Breast epithelium (tissue), 3 donors: ENCODE measurements at regions not wholly inside any gene's neighbourhood (a gene's known extent, or its start where the extent isn't known, plus 50 kb on each side); places are given as distances from the start of the nearest gene placed in this dataset.

Source experiments
- POLR2A ChIP-seq: fragments of 450-650 bp; IDR thresholded peaks from one replicate; pipeline ENCODE4 v1.6.1; 2016; ENCODE audit warnings: antibody characterized with exemption, mild to moderate bottlenecking, moderate library complexity
- POLR2AphosphoS5 ChIP-seq, 3 donors: sonication (generic); formaldehyde crosslinking; IDR thresholded peaks; one replicate each; pipeline ENCODE4 v1.6.1; 2017; ENCODE audit warnings: antibody characterized with exemption in 3 of 3
- TF ChIP-seq, protein P1 (sequence below), 3 donors: fragments of 450-650 bp; IDR thresholded peaks; one replicate each; pipeline ENCODE4 v1.5.1; 2016 to 2017; ENCODE audit warnings: antibody characterized with exemption in 3 of 3, mild to moderate bottlenecking in 3 of 3, moderate library complexity in 3 of 3

DNA sequence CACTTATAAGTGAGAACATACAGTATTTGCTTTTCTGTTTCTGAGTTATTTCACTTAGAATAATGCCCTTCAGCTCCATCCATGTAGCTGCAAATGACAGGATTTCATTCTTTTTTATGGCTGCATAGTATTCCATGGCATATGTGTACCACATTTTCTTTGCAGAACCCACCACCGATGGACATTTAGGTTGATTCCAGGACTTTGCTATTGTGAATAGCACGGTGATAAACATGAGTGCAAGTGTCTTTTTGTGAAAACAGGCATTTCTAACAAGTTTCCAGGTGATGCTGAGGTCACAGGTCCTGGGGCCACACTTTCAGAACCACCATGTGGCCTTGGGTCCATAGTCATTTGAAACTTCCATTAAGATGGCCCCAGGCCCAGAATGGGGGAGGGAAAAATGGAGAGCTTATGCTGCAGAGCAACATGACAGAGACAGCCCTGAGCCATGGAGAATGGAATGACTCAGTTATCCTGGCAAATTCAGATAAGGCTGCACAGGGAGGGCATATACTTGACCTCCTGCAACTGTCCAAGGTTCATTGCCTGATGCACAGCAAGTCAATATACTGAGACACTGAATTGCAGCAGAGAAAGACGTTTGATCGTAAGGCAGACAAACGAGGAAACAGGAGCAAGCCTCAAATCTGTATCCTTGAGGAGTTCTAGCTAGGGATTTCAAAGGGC, 248.0 kb upstream of the GALNT17 start:
- TF ChIP-seq, protein P1, sequence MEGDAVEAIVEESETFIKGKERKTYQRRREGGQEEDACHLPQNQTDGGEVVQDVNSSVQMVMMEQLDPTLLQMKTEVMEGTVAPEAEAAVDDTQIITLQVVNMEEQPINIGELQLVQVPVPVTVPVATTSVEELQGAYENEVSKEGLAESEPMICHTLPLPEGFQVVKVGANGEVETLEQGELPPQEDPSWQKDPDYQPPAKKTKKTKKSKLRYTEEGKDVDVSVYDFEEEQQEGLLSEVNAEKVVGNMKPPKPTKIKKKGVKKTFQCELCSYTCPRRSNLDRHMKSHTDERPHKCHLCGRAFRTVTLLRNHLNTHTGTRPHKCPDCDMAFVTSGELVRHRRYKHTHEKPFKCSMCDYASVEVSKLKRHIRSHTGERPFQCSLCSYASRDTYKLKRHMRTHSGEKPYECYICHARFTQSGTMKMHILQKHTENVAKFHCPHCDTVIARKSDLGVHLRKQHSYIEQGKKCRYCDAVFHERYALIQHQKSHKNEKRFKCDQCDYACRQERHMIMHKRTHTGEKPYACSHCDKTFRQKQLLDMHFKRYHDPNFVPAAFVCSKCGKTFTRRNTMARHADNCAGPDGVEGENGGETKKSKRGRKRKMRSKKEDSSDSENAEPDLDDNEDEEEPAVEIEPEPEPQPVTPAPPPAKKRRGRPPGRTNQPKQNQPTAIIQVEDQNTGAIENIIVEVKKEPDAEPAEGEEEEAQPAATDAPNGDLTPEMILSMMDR (IDR thresholded peaks at IDR 0.05): no peak
- TF ChIP-seq POLR2A: no peak
- no peak for TF ChIP-seq POLR2AphosphoS5 (IDR thresholded peaks at IDR 0.05)
